Activated CD4-positive, alpha-beta T cell treated with anti-CD3 and anti-CD28 coated beads, Interleukin-2, amount 10 ng/mL, durations not matched to agents 24 days and 14 days (primary cell): ENCODE measurements at regions not wholly inside any gene's neighbourhood (a gene's known extent, or its start where the extent isn't known, plus 50 kb on each side); places are given as distances from the start of the nearest gene placed in this dataset.
"Not testable (repeated sequence)": the region's sequence is repeated elsewhere in the genome, so short reads cannot be mapped to it uniquely, and the experiment has no call there.

Source experiments
- DNase-seq: peaks from one replicate; pipeline ENCODE4 v3.0.0; 2022
- H3K27ac Mint-ChIP-seq: one replicate; pipeline ENCODE4 v1.8.0; 2022; ENCODE audit warnings: mild to moderate bottlenecking, mixed read lengths
- H3K27me3 Mint-ChIP-seq: one replicate; pipeline ENCODE4 v1.8.0; 2022; ENCODE audit warnings: mixed read lengths
- H3K36me3 Mint-ChIP-seq: one replicate; pipeline ENCODE4 v1.8.0; 2022; ENCODE audit warnings: low read depth, mild to moderate bottlenecking, mixed read lengths
- H3K4me1 Mint-ChIP-seq: one replicate; pipeline ENCODE4 v1.8.0; 2021; ENCODE audit warnings: mixed read lengths
- H3K4me3 Mint-ChIP-seq: one replicate; pipeline ENCODE4 v1.8.0; 2022; ENCODE audit warnings: mild to moderate bottlenecking, moderate library complexity, mixed read lengths
- H3K9me3 Mint-ChIP-seq: one replicate; pipeline ENCODE4 v1.8.0; 2021; ENCODE audit warnings: mixed read lengths
- intact Hi-C: fragments of 100-400 bp; cut with micrococcal nuclease; formaldehyde crosslinking; loops from one replicate; pipeline ENCODE4 v1.15.1; 2023

- Mint-ChIP-seq H3K36me3 (no peaks in the 10 kb centered on the region), H3K4me3 (no peak overlapping the region), H3K27ac (no peak overlapping the region), H3K4me1 (no peaks in the 10 kb centered on the region), H3K9me3 (no peaks in the 10 kb centered on the region), H3K27me3 (no peaks in the 10 kb centered on the region)
- intact Hi-C loops: no loop called here
- DNase-seq: no peak
Measured at GRCh38 chr12:73125148-73125547, 853.0 kb downstream of the TRHDE start.

GRCh38 chr12:73136386-73136785, 864.2 kb downstream of the TRHDE start:
- no peaks in the 10 kb centered on the region for H3K4me1 Mint-ChIP-seq
- no peaks in the 10 kb centered on the region for H3K9me3 Mint-ChIP-seq
- H3K36me3 Mint-ChIP-seq: no peaks in the 10 kb centered on the region
- H3K27me3 Mint-ChIP-seq: no peaks in the 10 kb centered on the region
- H3K4me3 Mint-ChIP-seq: no peak overlapping the region
- H3K27ac Mint-ChIP-seq: no peak overlapping the region
- intact Hi-C loops: no loop called here
- no peak for DNase-seq

- H3K27ac Mint-ChIP-seq, H3K36me3 Mint-ChIP-seq, H3K9me3 Mint-ChIP-seq, H3K4me1 Mint-ChIP-seq, H3K4me3 Mint-ChIP-seq, DNase-seq, intact Hi-C loops, H3K27me3 Mint-ChIP-seq: not testable (repeated sequence)
Measured at GRCh38 chr12:73139642-73140041, 867.5 kb downstream of the TRHDE start.

- no peaks in the 10 kb centered on the region for H3K9me3 Mint-ChIP-seq
- H3K36me3 Mint-ChIP-seq: no peaks in the 10 kb centered on the region
- no peaks in the 10 kb centered on the region for H3K4me1 Mint-ChIP-seq
- H3K27me3 Mint-ChIP-seq: no peaks in the 10 kb centered on the region
- intact Hi-C loops: no loop called here
- no peak overlapping the region for H3K27ac Mint-ChIP-seq
- DNase-seq: no peak
- H3K4me3 Mint-ChIP-seq: no peak overlapping the region
Measured at GRCh38 chr12:73158341-73158740, 886.2 kb downstream of the TRHDE start.

- no peaks in the 10 kb centered on the region for H3K27me3 Mint-ChIP-seq
- no peaks in the 10 kb centered on the region for H3K4me1 Mint-ChIP-seq
- intact Hi-C loops: no loop called here
- H3K36me3 Mint-ChIP-seq: no peaks in the 10 kb centered on the region
- no peak overlapping the region for H3K27ac Mint-ChIP-seq
- no peak overlapping the region for H3K4me3 Mint-ChIP-seq
- DNase-seq: no peak
- no peaks in the 10 kb centered on the region for H3K9me3 Mint-ChIP-seq
Measured at GRCh38 chr12:73159954-73160353, 887.8 kb downstream of the TRHDE start.

DNA sequence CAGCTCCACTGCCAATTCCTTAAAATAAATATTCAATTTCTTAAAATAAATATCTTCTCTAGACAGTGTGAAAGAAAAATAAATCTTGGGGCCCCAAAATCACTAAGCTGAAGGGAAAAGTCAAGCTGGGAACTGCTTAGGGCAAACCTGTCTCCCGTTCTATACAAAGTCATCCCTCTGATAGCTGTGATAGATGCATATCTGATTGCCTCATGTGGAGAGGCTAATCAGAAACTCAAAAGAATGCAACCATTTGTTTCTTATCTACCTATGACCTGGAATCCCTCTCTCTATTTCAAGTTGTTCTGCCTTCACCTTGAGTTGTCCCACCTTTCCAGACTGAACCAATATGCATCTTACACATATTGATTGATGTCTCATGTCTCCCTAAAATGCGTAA, 889.8 kb downstream of the TRHDE start:
- H3K27me3 Mint-ChIP-seq: no peaks in the 10 kb centered on the region
- H3K4me1 Mint-ChIP-seq: no peaks in the 10 kb centered on the region
- no peaks in the 10 kb centered on the region for H3K36me3 Mint-ChIP-seq
- H3K4me3 Mint-ChIP-seq: no peak overlapping the region
- no peak for DNase-seq
- intact Hi-C loops: no loop called here
- H3K9me3 Mint-ChIP-seq: no peaks in the 10 kb centered on the region
- no peak overlapping the region for H3K27ac Mint-ChIP-seq

- Mint-ChIP-seq H3K27me3 (no peaks in the 10 kb centered on the region), H3K36me3 (no peaks in the 10 kb centered on the region), H3K9me3 (peaks cover 17% of the 10 kb centered on the region), H3K4me3 (no peak overlapping the region), H3K4me1 (no peaks in the 10 kb centered on the region), H3K27ac (no peak overlapping the region)
- intact Hi-C loops: no loop called here
- no peak for DNase-seq
Measured at GRCh38 chr12:73180734-73181133, 908.6 kb downstream of the TRHDE start.

GRCh38 chr12:73181244-73181643, 909.1 kb downstream of the TRHDE start:
- Mint-ChIP-seq H3K4me1 (no peaks in the 10 kb centered on the region), H3K27ac (no peak overlapping the region), H3K4me3 (no peak overlapping the region)

DNA sequence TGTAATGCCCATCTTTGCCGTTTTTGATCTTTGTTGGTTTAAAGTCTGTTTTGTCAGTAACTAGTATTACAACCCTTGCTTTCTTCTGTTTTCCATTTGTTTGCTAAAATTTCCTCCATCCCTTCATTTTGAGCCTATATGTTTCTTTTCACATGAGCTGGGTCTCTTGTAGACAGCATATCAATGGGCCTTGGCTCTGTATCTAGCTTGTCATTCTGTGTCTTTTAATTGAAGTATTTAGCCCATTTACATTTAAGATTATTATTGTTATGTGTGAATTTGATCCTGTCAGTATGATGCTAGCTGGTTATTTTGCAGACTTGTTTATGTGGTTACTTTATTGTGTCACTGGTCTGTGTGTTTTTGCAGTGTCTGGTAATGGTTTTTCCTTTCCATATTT, 913.2 kb downstream of the TRHDE start:
- H3K4me1 Mint-ChIP-seq: no peaks in the 10 kb centered on the region
- H3K27ac Mint-ChIP-seq: no peak overlapping the region
- no peak for DNase-seq
- H3K9me3 Mint-ChIP-seq: peaks cover 15% of the 10 kb centered on the region
- intact Hi-C loops: no loop called here
- H3K27me3 Mint-ChIP-seq: no peaks in the 10 kb centered on the region
- H3K36me3 Mint-ChIP-seq: no peaks in the 10 kb centered on the region
- no peak overlapping the region for H3K4me3 Mint-ChIP-seq

More at GRCh38 chr12:73181244-73181643, 909.1 kb downstream of the TRHDE start:
- intact Hi-C loops: no loop called here
- no peak for DNase-seq
- H3K27me3 Mint-ChIP-seq: no peaks in the 10 kb centered on the region
- no peaks in the 10 kb centered on the region for H3K36me3 Mint-ChIP-seq
- peaks cover 17% of the 10 kb centered on the region for H3K9me3 Mint-ChIP-seq

DNA sequence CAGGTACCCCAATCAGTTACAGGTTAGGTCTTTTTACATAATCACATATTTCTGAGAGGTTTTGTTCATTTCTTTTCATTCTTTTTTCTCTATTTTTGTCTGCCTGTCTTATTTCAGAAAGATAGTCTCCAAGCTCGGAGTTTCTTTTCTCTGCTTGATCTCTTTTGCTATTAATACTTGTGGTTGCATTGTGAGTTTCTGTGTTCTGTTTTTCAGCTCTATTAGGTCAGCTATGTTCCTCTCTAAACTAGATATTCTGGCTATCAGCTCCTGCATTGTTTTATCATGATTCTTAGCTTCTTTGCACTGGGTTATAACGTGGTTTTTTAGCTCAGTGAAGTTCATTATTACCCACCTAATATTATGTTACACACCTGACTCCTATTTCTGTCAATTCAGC, 914.1 kb downstream of the TRHDE start:
- Mint-ChIP-seq H3K27ac (no peak overlapping the region), H3K36me3 (no peaks in the 10 kb centered on the region), H3K27me3 (no peaks in the 10 kb centered on the region), H3K4me1 (no peaks in the 10 kb centered on the region), H3K9me3 (peaks cover 15% of the 10 kb centered on the region), H3K4me3 (no peak overlapping the region)
- intact Hi-C loops: no loop called here
- DNase-seq: no peak

GRCh38 chr12:73187765-73188164, 915.6 kb downstream of the TRHDE start:
- no peaks in the 10 kb centered on the region for H3K36me3 Mint-ChIP-seq
- no peaks in the 10 kb centered on the region for H3K4me1 Mint-ChIP-seq
- H3K4me3 Mint-ChIP-seq: no peak overlapping the region
- no peak overlapping the region for H3K27ac Mint-ChIP-seq
- H3K9me3 Mint-ChIP-seq: peaks cover 15% of the 10 kb centered on the region
- intact Hi-C loops: no loop called here
- no peaks in the 10 kb centered on the region for H3K27me3 Mint-ChIP-seq
- no peak for DNase-seq

GRCh38 chr12:73210548-73211204, 938.5 kb downstream of the TRHDE start:
- Mint-ChIP-seq H3K9me3 (peaks cover 3% of the 10 kb centered on the region), H3K27me3 (no peaks in the 10 kb centered on the region), H3K36me3 (no peaks in the 10 kb centered on the region), H3K4me1 (no peaks in the 10 kb centered on the region), H3K4me3 (no peak overlapping the region), H3K27ac (no peak overlapping the region)
- no peak for DNase-seq
- intact Hi-C loops: no loop called here

DNA sequence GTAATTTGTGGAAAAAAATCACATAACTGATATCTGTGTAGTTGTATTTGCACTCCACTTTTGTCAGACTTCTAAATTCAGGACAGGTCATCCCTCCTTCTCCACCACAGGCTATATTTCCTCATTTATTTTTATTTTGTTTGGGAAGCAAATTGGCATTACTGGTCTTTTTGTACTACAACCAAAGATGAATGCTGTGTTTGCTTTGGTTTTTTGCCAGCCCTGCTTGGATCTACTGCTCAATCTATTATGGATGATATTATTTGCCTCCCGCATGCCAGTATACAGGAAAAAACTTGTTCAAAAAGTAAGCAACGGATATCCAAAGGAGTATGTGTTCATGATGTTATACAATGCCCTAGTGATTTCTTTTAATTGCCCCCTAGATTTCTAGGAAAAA, 948.8 kb downstream of the TRHDE start:
- no peak for DNase-seq
- H3K4me1 Mint-ChIP-seq: no peaks in the 10 kb centered on the region
- H3K4me3 Mint-ChIP-seq: no peak overlapping the region
- no peaks in the 10 kb centered on the region for H3K27me3 Mint-ChIP-seq
- H3K27ac Mint-ChIP-seq: no peak overlapping the region
- intact Hi-C loops: no loop called here
- H3K36me3 Mint-ChIP-seq: no peaks in the 10 kb centered on the region
- H3K9me3 Mint-ChIP-seq: peaks cover 14% of the 10 kb centered on the region

- H3K36me3 Mint-ChIP-seq: no peaks in the 10 kb centered on the region
- H3K9me3 Mint-ChIP-seq: peaks cover 14% of the 10 kb centered on the region
- no peak overlapping the region for H3K4me3 Mint-ChIP-seq
- intact Hi-C loops: no loop called here
- no peaks in the 10 kb centered on the region for H3K4me1 Mint-ChIP-seq
- no peak for DNase-seq
- H3K27me3 Mint-ChIP-seq: no peaks in the 10 kb centered on the region
- no peak overlapping the region for H3K27ac Mint-ChIP-seq
Measured at GRCh38 chr12:73221398-73221797, 949.2 kb downstream of the TRHDE start.

- Mint-ChIP-seq H3K27ac (no peak overlapping the region), H3K36me3 (no peaks in the 10 kb centered on the region), H3K27me3 (no peaks in the 10 kb centered on the region), H3K4me3 (no peak overlapping the region), H3K4me1 (no peaks in the 10 kb centered on the region), H3K9me3 (peaks cover 14% of the 10 kb centered on the region)
- no peak for DNase-seq
- intact Hi-C loops: no loop called here
Measured at GRCh38 chr12:73221836-73222235, 949.7 kb downstream of the TRHDE start.
